Right lobe of liver (tissue), 4 donors: ENCODE measurements at regions not wholly inside any gene's neighbourhood (a gene's known extent, or its start where the extent isn't known, plus 50 kb on each side); places are given as distances from the start of the nearest gene placed in this dataset.

Source experiments
- POLR2A ChIP-seq: fragments of 450-650 bp; IDR thresholded peaks from one replicate; pipeline ENCODE4 v1.6.1; 2017; ENCODE audit warnings: antibody characterized with exemption, mild to moderate bottlenecking
- TF ChIP-seq, protein P1 (sequence below), 4 donors: fragments of 200-600 bp in 3 of 4; fragments of 450-650 bp in 1 of 4; IDR thresholded peaks; one replicate each; pipeline versions ENCODE4 v1.5.1 to v1.8.0; 2016 to 2022; ENCODE audit warnings: antibody characterized with exemption in 4 of 4, mild to moderate bottlenecking in 2 of 4
- donor health status: DM: no; HTN: no; CAD: no.
- donor health status: DM: no; HTN: no; CAD: no.
- donor health status: DM: no; HTN: yes; CAD: no.

DNA sequence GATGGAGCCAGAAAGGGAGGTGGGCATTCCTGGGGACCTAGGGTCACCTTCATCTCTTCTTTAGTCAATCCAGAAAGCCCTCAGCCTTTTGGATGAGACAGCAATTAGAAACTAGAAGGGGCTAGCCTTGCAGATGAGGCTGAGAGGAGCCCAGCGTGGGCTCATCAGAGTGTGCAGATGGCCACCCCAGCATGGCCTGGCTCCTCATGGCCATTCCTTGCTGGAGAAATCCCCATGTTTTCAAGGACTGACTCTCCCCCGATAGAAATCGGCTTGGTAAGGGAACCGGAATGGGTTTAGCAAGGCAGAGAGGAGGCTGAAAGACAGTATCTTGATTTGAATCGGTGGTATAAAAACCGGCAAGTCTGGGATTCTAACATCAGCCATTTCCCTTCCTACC is 274.6 kb downstream of the BUD13 start:
- TF ChIP-seq, protein P1, sequence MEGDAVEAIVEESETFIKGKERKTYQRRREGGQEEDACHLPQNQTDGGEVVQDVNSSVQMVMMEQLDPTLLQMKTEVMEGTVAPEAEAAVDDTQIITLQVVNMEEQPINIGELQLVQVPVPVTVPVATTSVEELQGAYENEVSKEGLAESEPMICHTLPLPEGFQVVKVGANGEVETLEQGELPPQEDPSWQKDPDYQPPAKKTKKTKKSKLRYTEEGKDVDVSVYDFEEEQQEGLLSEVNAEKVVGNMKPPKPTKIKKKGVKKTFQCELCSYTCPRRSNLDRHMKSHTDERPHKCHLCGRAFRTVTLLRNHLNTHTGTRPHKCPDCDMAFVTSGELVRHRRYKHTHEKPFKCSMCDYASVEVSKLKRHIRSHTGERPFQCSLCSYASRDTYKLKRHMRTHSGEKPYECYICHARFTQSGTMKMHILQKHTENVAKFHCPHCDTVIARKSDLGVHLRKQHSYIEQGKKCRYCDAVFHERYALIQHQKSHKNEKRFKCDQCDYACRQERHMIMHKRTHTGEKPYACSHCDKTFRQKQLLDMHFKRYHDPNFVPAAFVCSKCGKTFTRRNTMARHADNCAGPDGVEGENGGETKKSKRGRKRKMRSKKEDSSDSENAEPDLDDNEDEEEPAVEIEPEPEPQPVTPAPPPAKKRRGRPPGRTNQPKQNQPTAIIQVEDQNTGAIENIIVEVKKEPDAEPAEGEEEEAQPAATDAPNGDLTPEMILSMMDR (IDR thresholded peaks at IDR 0.05) = no peak
- TF ChIP-seq POLR2A = no peak
